ENCODE measurements at regions not wholly inside any gene's neighbourhood (a gene's known extent, or its start where the extent isn't known, plus 50 kb on each side); places are given as distances from the start of the nearest gene placed in this dataset.

DNA sequence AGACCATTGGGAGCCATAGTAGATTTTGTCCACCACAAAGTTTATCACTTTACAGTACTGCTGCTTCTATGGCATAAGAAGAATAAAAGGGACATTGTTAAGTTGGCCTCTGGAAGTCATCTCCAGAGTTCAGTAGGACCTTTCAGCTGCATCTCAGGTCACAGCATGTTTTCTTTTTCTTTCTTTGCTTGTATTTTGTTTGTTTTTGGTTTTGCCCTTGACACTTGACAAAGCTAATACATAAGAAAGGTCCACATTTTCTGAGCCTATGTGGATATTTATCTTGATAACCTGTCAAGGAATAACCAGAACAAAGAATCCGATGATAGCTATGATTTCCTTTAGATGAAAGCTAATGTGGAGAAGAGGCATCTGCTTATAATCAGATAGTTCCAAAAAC is 101.6 kb upstream of the XIRP2 start:
- Histone ChIP-seq H4K5ac (ENCODE audit: low read depth, low read length) (no peak overlapping the region), H3K4me3 (ENCODE audit: insufficient read depth, low read depth, low read length) (no peak overlapping the region), H2AK9ac (replicated peaks; ENCODE audit: low read depth, low read length, poor library complexity) (no peak overlapping the region), H2AK5ac (ENCODE audit: low read depth, low read length) (no peak overlapping the region), H2AFZ (replicated peaks; ENCODE audit: low read length, poor library complexity) (no peak overlapping the region), H3K4me2 (ENCODE audit: low read depth, low read length) (no peak overlapping the region), H2BK120ac (ENCODE audit: low read depth, low read length) (no peak overlapping the region), H3K4ac (ENCODE audit: low read depth, low read length) (no peak overlapping the region), H3K9me3 (ENCODE audit: control insufficient read depth, insufficient read depth, low read length) (no peaks in the 10 kb centered on the region), H2BK5ac (ENCODE audit: low read depth, low read length, poor library complexity, severe bottlenecking) (no peak overlapping the region), H4K8ac (ENCODE audit: low read depth in 2 of 2, low read length in 2 of 2) (no peak overlapping the region), H4K20me1 (ENCODE audit: insufficient read depth, low read length) (no peaks in the 10 kb centered on the region), H3K18ac (ENCODE audit: low read depth, low read length) (no peak overlapping the region), H2BK15ac (ENCODE audit: low read depth, low read length) (no peak overlapping the region), H3K14ac (replicated peaks; ENCODE audit: low read depth, low read length) (no peak overlapping the region), H3K36me3 (ENCODE audit: control insufficient read depth, insufficient read depth, low read length) (no peaks in the 10 kb centered on the region), H3K56ac (ENCODE audit: extremely low read depth, insufficient read depth, low read length) (no peak overlapping the region), H4K91ac (ENCODE audit: insufficient read depth, low read depth, low read length) (no peak overlapping the region), H3K27me3 (ENCODE audit: control insufficient read depth, insufficient read depth, low read length) (no peaks in the 10 kb centered on the region), H3K4me1 (ENCODE audit: control insufficient read depth, insufficient read depth, low read length) (no peaks in the 10 kb centered on the region), H3K27ac (ENCODE audit: insufficient read depth, low read length) (no peak overlapping the region), H3K79me1 (ENCODE audit: low read depth in 1 of 2, low read length in 2 of 2) (no peaks in the 10 kb centered on the region), H2BK20ac (ENCODE audit: low read depth, low read length) (no peak overlapping the region), H3K9me1 (ENCODE audit: insufficient read depth, low read length) (no peaks in the 10 kb centered on the region), H3K23ac (ENCODE audit: low read depth, low read length) (no peak overlapping the region), H3K9ac (ENCODE audit: low read depth, low read length) (no peak overlapping the region)
- TF ChIP-seq, protein P1, sequence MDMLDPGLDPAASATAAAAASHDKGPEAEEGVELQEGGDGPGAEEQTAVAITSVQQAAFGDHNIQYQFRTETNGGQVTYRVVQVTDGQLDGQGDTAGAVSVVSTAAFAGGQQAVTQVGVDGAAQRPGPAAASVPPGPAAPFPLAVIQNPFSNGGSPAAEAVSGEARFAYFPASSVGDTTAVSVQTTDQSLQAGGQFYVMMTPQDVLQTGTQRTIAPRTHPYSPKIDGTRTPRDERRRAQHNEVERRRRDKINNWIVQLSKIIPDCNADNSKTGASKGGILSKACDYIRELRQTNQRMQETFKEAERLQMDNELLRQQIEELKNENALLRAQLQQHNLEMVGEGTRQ (IDR thresholded peaks at IDR 0.05; ENCODE audit: low read depth, low read length) = no peak
- no peak for TF ChIP-seq RCOR1 (IDR thresholded peaks at IDR 0.05; ENCODE audit: insufficient replicate concordance, low read length)
- TF ChIP-seq, protein P2, sequence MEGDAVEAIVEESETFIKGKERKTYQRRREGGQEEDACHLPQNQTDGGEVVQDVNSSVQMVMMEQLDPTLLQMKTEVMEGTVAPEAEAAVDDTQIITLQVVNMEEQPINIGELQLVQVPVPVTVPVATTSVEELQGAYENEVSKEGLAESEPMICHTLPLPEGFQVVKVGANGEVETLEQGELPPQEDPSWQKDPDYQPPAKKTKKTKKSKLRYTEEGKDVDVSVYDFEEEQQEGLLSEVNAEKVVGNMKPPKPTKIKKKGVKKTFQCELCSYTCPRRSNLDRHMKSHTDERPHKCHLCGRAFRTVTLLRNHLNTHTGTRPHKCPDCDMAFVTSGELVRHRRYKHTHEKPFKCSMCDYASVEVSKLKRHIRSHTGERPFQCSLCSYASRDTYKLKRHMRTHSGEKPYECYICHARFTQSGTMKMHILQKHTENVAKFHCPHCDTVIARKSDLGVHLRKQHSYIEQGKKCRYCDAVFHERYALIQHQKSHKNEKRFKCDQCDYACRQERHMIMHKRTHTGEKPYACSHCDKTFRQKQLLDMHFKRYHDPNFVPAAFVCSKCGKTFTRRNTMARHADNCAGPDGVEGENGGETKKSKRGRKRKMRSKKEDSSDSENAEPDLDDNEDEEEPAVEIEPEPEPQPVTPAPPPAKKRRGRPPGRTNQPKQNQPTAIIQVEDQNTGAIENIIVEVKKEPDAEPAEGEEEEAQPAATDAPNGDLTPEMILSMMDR (conservative IDR thresholded peaks at IDR 0.05; ENCODE audit: low read depth, low read length) = no peak
- TF ChIP-seq MXI1 (IDR thresholded peaks at IDR 0.05; ENCODE audit: borderline replicate concordance, low read depth, low read length) = no peak
- TF ChIP-seq RAD21 (IDR thresholded peaks at IDR 0.05; ENCODE audit: low read length) = no peak
- no peak for TF ChIP-seq MAFK (IDR thresholded peaks at IDR 0.05; ENCODE audit: low read depth, low read length)
- TF ChIP-seq, protein P3, sequence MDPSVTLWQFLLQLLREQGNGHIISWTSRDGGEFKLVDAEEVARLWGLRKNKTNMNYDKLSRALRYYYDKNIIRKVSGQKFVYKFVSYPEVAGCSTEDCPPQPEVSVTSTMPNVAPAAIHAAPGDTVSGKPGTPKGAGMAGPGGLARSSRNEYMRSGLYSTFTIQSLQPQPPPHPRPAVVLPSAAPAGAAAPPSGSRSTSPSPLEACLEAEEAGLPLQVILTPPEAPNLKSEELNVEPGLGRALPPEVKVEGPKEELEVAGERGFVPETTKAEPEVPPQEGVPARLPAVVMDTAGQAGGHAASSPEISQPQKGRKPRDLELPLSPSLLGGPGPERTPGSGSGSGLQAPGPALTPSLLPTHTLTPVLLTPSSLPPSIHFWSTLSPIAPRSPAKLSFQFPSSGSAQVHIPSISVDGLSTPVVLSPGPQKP (IDR thresholded peaks at IDR 0.05; ENCODE audit: borderline replicate concordance, low read depth, low read length) = no peak
- TF ChIP-seq POLR2A (IDR thresholded peaks at IDR 0.05; ENCODE audit: low read depth, low read length) = no peak
- TF ChIP-seq SMC3 (IDR thresholded peaks at IDR 0.05; ENCODE audit: low read depth, low read length) = no peak
- no peak for TF ChIP-seq NFE2L2 (IDR thresholded peaks at IDR 0.05; ENCODE audit: low read depth, low read length)
- no peak for TF ChIP-seq CHD1 (IDR thresholded peaks at IDR 0.05; ENCODE audit: low read depth, low read length)
- no peak for TF ChIP-seq RFX5 (IDR thresholded peaks at IDR 0.05; ENCODE audit: low read depth, low read length)
- no CpG with 5 or more reads among the region's 1 CpG for WGBS, 2 experiments (ENCODE audit: extremely low coverage in 2 of 2, insufficient read length in 1 of 2)
- POLR2A ChIA-PET (ENCODE audit: unreplicated experiment) = no interaction called here
- no peak for ATAC-seq (ENCODE audit: low read depth)
- BruUV-seq (replicated peaks) = no TSS peak
- dilution Hi-C loops (cut with HindIII; ENCODE audit: low sequenced_read_pairs, unreplicated experiment) (no loop called here), intact Hi-C loops (cut with micrococcal nuclease) (no loop called here), in situ Hi-C loops (cut with MboI; ENCODE audit: low sequenced_read_pairs) (no loop called here)
- CTCF ChIA-PET = no interaction called here
- no peak for DNase-seq
